ENCODE measurements at regions not wholly inside any gene's neighbourhood (a gene's known extent, or its start where the extent isn't known, plus 50 kb on each side); places are given as distances from the start of the nearest gene placed in this dataset.

DNA sequence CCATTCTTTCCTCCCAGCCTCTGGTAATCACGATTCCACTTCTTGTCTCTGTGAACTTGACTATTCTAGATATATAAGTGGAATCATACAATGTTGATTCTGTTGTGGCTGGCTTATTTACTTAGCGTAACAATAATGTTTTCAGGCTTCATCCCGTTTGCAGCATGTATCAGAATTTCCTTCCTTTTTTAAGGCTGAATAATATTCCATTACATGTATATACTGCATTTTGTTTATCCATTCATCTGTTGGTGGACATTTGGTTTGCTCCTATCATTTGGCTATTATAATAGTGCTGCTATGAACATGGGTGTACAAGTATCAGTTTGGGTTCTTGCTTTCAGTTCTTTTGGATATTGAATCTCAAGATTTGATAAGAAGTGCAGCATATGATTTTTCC is 239.7 kb upstream of the ZNF608 start (continued):
- TF ChIP-seq ZNF280D (CRISPR knock-in tag; IDR thresholded peaks at IDR 0.05): no peak
- no peak for TF ChIP-seq SRSF1 (optimal IDR thresholded peaks at IDR 0.05; ENCODE audit: low read depth, low read length)
- no peak for TF ChIP-seq CCDC6 (CRISPR knock-in tag; IDR thresholded peaks at IDR 0.05)
- no peak for TF ChIP-seq BCL6 (CRISPR knock-in tag; IDR thresholded peaks at IDR 0.05)
- no peak for TF ChIP-seq FIP1L1 (IDR thresholded peaks at IDR 0.05; ENCODE audit: borderline replicate concordance, insufficient read depth, low read depth, low read length)
- no peak for TF ChIP-seq HIC2 (CRISPR knock-in tag; IDR thresholded peaks at IDR 0.05; ENCODE audit: low read depth)
- TF ChIP-seq, protein P1, sequence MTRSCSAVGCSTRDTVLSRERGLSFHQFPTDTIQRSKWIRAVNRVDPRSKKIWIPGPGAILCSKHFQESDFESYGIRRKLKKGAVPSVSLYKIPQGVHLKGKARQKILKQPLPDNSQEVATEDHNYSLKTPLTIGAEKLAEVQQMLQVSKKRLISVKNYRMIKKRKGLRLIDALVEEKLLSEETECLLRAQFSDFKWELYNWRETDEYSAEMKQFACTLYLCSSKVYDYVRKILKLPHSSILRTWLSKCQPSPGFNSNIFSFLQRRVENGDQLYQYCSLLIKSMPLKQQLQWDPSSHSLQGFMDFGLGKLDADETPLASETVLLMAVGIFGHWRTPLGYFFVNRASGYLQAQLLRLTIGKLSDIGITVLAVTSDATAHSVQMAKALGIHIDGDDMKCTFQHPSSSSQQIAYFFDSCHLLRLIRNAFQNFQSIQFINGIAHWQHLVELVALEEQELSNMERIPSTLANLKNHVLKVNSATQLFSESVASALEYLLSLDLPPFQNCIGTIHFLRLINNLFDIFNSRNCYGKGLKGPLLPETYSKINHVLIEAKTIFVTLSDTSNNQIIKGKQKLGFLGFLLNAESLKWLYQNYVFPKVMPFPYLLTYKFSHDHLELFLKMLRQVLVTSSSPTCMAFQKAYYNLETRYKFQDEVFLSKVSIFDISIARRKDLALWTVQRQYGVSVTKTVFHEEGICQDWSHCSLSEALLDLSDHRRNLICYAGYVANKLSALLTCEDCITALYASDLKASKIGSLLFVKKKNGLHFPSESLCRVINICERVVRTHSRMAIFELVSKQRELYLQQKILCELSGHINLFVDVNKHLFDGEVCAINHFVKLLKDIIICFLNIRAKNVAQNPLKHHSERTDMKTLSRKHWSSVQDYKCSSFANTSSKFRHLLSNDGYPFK (CRISPR knock-in tag; IDR thresholded peaks at IDR 0.05; ENCODE audit: borderline replicate concordance): no peak
- TF ChIP-seq NR2F2 (IDR thresholded peaks at IDR 0.05; ENCODE audit: borderline replicate concordance, low read depth): no peak

Measured in HepG2 (cell line).